Small intestine (tissue), 7 donors: ENCODE measurements at regions not wholly inside any gene's neighbourhood (a gene's known extent, or its start where the extent isn't known, plus 50 kb on each side); places are given as distances from the start of the nearest gene placed in this dataset.
A peak's percentile ranks its signal among the peaks of the same experiment; 100 is the strongest.

ENCODE experiments used
- DNase-seq, 2 donors: peaks; one replicate each; pipeline versions ENCODE4 v3.0.0 to v3.0.0-alpha.2; 2013
- FAIRE-seq: peaks from 2 replicates; lab custom pipeline; 2012; peaks lifted over from hg19 to GRCh38; lab: Jason Lieb, UNC
- H3K27ac ChIP-seq, 3 donors: one replicate each; pipeline ENCODE4 v1.5.1; 2013; ENCODE audit warnings: low read length in 2 of 3, mild to moderate bottlenecking in 2 of 3, control low read depth in 1 of 3, inconsistent platforms in 1 of 3, low read depth in 1 of 3, moderate library complexity in 1 of 3
- H3K27me3 ChIP-seq, 3 donors: one replicate each; pipeline ENCODE4 v1.6.1; 2013; ENCODE audit warnings: low read length in 3 of 3, inconsistent platforms in 1 of 3; ENCODE audit not compliant: control insufficient read depth in 3 of 3, insufficient read depth in 3 of 3
- H3K36me3 ChIP-seq, 3 donors: one replicate each; pipeline ENCODE4 v1.6.1; 2013; ENCODE audit warnings: low read length in 3 of 3, inconsistent platforms in 1 of 3, low read depth in 1 of 3, mild to moderate bottlenecking in 1 of 3, moderate library complexity in 1 of 3; ENCODE audit not compliant: control insufficient read depth in 3 of 3, insufficient read depth in 2 of 3
- H3K4me1 ChIP-seq, 3 donors: one replicate each; pipeline ENCODE4 v1.6.1; 2013; ENCODE audit warnings: low read length in 2 of 3, inconsistent platforms in 1 of 3, low read depth in 1 of 3, mild to moderate bottlenecking in 1 of 3, moderate library complexity in 1 of 3; ENCODE audit not compliant: control insufficient read depth in 3 of 3, insufficient read depth in 2 of 3
- H3K4me3 ChIP-seq, 3 donors: one replicate each; pipeline ENCODE4 v1.5.1; 2013; ENCODE audit warnings: low read length in 3 of 3, control low read depth in 1 of 3, inconsistent platforms in 1 of 3, low read depth in 1 of 3, mild to moderate bottlenecking in 1 of 3, moderate library complexity in 1 of 3
- H3K9me3 ChIP-seq, 2 donors: one replicate each; pipeline ENCODE4 v1.6.1; 2013; ENCODE audit warnings: low read depth in 1 of 2, low read length in 1 of 2; ENCODE audit not compliant: control insufficient read depth in 2 of 2, insufficient read depth in 1 of 2
- WGBS, 3 donors: extraction: QIAGEN DNeasy Blood & Tissue Kit; methylation state at CpG; one replicate each; pipeline ENCODE4 v1.1.7; 2013; 5-methylcytosine and 5-hydroxymethylcytosine counted together
- donor health status: healthy with polysubstance abuse.
- donor health status: control.
- donor health status: control.
- donor health status: Bipolar disorder and iron deficiency.
- donor health status: healthy.

DNA sequence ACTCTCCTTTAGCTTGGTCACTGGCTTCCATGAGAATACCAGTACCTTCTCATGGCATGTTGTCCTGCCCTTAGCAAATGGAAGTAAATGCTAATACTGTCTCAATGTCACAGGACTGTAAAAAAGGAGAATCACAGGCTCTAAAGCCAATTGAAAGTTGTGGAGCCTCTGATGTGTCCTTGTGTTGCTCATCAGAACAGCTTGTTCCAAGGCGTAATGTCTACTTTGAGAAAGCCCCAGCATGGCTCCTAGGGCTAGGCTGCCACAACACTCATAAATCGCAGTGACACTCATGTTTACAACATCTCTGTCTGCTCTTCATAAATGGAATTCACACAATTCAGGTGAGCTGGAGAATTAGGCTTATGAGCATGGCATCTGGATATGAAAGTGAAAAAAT lies 94.9 kb downstream of the ACTL7B start:
- Histone ChIP-seq H3K4me1 (no peaks in the 10 kb centered on the region), H3K4me3 (no peak overlapping the region), H3K27ac (no peak overlapping the region), H3K9me3 (no peaks in the 10 kb centered on the region), H3K36me3 (no peaks in the 10 kb centered on the region), H3K27me3 (no peaks in the 10 kb centered on the region)
- FAIRE-seq (no peak), DNase-seq (no peak)
- WGBS, 3 donors: 87 to 94% (median 88%) methylated on average over 2 of the region's 2 CpGs

DNA sequence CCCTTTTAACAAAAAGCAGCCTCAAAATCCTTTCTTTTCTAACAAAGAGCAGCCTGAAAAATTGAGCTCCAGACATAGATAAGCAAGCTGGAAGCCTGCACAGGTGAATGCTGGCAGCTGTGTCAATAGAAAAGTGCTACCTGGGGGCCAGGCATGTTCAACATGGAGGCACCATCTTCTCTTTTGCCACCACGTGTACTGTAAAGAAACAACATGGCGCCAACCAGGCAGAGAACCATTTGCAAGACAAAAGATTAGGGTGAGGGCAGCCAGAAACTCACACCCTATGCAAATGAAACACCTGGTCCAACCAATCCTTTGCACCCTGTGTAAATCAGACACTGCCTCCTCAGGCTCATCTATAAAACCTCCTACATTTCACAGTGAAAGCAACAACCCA lies 96.0 kb downstream of the ACTL7B start:
- FAIRE-seq (no peak), DNase-seq (no peak)
- no peaks in the 10 kb centered on the region for H3K36me3 ChIP-seq
- H3K4me1 ChIP-seq: no peaks in the 10 kb centered on the region
- H3K9me3 ChIP-seq: no peaks in the 10 kb centered on the region
- 57 to 81% (median 58%) methylated on average over 2 of the region's 2 CpGs for WGBS, 3 donors
- H3K27ac ChIP-seq: no peak overlapping the region
- H3K27me3 ChIP-seq: no peaks in the 10 kb centered on the region
- no peak overlapping the region for H3K4me3 ChIP-seq

DNA sequence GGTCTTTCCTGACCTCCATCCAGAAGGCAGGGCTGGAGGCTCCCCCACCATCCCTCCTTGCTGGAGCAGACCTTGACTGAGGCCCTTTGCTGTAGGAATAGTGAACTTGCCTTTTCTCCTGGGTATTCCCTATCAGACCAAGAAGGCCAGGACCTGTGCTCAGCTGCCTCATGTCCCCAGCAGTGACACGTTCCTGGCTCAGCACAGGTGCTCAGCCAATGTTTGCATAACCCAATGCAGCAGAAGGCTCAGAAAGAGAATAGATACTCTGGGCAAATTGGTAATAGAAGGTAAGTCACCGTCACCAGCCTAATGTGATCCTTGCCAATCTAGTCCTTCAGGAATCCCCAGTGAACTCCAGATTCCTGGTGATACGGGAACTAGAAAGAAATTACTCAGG lies 96.4 kb downstream of the ACTL7B start:
- no peak for DNase-seq
- H3K9me3 ChIP-seq: no peaks in the 10 kb centered on the region
- no peak overlapping the region for H3K4me3 ChIP-seq
- WGBS, 3 donors: 57 to 80% (median 62%) methylated on average over 3 of the region's 3 CpGs
- no peaks in the 10 kb centered on the region for H3K36me3 ChIP-seq
- H3K27me3 ChIP-seq: no peaks in the 10 kb centered on the region
- no peak overlapping the region for H3K27ac ChIP-seq
- no peak for FAIRE-seq
- no peaks in the 10 kb centered on the region for H3K4me1 ChIP-seq

DNA sequence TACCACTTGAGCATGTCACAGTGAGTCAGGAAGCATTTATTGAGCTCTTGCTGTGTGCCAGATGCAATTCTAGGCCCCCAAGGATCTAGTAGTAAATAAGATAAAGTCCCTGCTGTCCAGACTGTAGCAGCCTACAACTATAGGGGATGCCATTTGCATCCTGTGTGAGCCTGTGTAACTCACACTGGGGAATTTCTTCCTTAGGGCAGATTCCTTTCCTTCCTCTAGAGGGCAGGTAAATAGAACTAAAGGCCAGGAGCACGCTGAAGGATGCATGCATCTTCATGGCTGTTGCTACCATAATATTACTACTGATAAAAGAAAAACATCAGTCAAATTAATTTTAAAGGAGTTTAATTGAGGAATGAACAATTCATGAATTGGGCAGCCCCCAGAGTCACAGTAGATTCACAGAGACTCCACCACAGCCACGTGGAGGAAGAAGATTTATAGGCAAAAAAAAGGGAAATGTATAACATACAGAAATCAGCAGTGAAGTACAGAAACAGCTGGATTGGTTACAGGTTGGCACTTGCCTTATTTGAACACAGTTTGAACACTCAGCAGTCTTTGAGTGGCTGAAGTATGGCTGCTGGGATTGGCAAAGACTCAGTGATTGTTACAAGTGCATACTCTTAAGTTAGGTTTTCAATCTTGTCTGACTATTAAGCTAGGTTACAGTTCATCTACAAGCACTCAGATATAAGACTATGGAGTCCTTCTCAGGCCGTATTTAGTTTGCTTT lies 98.9 kb downstream of the ACTL7B start:
- no peak for FAIRE-seq
- Histone ChIP-seq H3K4me3 (no peak overlapping the region), H3K4me1 (no peaks in the 10 kb centered on the region), H3K36me3 (no peaks in the 10 kb centered on the region), H3K27me3 (no peaks in the 10 kb centered on the region), H3K27ac (no peak overlapping the region), H3K9me3 (no peaks in the 10 kb centered on the region)
- 62 to 69% (median 65%) methylated on average over 3 of the region's 3 CpGs for WGBS, 3 donors
- DNase-seq: no peak

DNA sequence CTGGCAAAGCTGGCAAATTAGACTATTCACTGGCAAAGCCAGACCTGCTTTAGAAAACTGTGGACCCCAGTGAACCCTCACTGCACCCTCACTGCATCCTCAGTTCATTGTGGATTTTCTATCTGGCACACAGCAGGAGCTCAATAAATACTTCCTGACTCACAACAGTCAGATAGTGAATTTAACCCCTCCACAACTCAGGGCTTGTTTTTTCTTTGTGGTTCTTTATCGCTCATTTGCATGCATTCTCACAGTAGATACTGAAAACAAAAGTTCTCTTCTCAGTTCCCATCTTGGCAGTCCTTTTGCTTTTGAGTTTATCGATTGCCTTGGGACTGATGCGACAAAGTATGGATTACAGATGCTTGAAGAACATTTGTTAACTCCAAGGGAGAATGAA lies 99.8 kb downstream of the ACTL7B start:
- DNase-seq (no peak), FAIRE-seq (no peak)
- H3K27me3 ChIP-seq: no peaks in the 10 kb centered on the region
- no peaks in the 10 kb centered on the region for H3K9me3 ChIP-seq
- no peaks in the 10 kb centered on the region for H3K4me1 ChIP-seq
- H3K4me3 ChIP-seq: no peak overlapping the region
- H3K27ac ChIP-seq: no peak overlapping the region
- no peaks in the 10 kb centered on the region for H3K36me3 ChIP-seq
- WGBS, 3 donors: 79 to 85% (median 85%) methylated on average over 3 of the region's 3 CpGs

DNA sequence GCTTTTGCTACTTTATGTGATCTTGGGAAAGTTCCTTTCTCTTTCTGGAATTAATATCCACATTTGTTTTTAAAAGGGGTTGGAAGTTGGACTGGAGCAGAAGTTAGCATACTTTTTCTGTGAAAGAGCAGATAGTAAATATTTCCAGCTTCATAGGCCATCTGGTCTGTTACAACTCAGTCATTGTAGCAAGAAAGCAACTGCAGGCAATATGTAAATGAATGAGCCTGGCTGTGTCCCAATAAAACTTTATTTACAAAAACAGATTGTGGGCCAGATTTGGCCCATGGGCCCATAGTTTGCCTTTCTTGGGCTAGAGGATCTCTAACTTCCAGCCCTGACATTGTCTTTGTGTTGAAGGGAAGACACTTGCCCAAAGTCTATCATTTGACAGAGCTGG lies 104.4 kb downstream of the ACTL7B start:
- H3K27ac ChIP-seq: no peak overlapping the region
- no peak overlapping the region for H3K4me3 ChIP-seq
- H3K36me3 ChIP-seq: no peaks in the 10 kb centered on the region
- H3K27me3 ChIP-seq: no peaks in the 10 kb centered on the region
- DNase-seq (no peak), FAIRE-seq (no peak)
- H3K4me1 ChIP-seq: peaks cover 0 to 11% (median 0%) of the 10 kb centered on the region in 3 donors
- no peaks in the 10 kb centered on the region for H3K9me3 ChIP-seq

DNA sequence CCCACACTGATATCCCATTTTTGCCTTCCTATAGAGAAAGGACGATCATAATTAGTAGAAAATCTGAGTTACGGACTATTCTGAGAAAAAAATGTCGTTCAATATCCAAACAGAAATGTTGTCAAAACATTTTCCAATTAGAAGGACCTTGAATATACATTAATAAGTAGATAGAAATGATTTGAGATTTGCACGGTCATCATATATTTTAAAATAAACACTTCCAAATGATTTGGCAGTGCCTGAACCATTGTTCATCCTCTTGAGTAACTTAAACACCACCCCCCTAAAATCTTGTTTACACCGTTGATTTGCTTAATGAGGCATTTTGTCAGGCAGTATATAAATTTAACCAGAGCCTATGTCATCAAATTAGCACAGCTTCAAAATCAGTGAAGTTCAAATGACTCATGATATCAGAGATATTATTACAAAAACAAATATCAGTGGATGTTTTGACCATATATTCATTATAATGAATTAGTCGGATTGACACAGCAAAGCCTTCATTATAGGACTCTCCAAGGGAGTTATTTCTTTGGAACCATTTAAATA lies 105.0 kb downstream of the ACTL7B start:
- Histone ChIP-seq H3K4me3 (no peak overlapping the region), H3K4me1 (peaks cover 0 to 11% (median 0%) of the 10 kb centered on the region in 3 donors), H3K36me3 (no peaks in the 10 kb centered on the region), H3K9me3 (no peaks in the 10 kb centered on the region), H3K27me3 (no peaks in the 10 kb centered on the region), H3K27ac (no peak overlapping the region)
- FAIRE-seq (no peak), DNase-seq (no peak)
- 69 to 77% (median 69%) methylated on average over 6 of the region's 6 CpGs for WGBS, 3 donors

DNA sequence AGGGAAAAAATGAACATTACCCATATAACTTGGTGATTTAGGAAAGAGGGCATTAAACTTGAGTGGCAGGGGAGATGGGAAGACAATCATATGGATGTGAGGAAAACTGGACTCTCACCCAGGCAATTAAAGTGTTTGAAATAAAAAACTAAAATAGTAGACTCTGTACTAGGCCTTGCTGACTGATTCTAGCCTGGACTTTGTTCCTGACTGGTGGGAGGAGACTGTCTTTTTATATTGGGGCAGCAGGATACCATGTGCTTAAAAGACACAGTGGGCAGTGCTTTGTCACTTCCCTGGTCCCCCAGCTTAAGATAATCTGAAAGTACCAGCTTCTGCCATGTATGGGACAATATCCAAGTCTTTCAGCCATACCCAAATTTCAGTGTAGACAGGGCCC lies 107.0 kb downstream of the ACTL7B start:
- Histone ChIP-seq H3K9me3 (no peaks in the 10 kb centered on the region), H3K4me3 (no peak overlapping the region), H3K27ac (peak overlapping the region in 1 of 3 donors; percentile 58), H3K4me1 (peaks cover 0 to 11% (median 0%) of the 10 kb centered on the region in 3 donors), H3K36me3 (no peaks in the 10 kb centered on the region), H3K27me3 (no peaks in the 10 kb centered on the region)
- FAIRE-seq (no peak), DNase-seq (peak; percentile 59 to 87)

DNA sequence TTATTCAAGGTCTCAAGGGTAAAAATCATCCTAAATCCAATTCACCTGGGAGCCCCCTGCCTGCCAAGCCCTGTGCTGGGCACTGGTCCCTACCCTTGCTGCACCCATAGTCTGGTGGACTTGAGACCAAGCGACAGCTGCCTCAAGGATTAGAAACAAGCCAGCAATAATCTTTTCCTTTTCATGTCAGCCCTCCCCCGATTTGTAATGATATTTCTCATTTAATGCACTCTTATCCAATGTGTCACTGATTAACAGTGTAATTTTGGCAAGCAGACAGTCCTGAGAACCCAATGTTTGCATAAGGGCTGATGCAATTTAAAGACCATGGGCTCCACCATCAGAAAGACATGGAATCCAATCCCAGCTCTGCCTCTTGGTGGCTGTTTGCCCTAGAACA lies 108.9 kb downstream of the ACTL7B start:
- WGBS, 3 donors: 16 to 56% (median 35%) methylated on average over 2 of the region's 2 CpGs
- FAIRE-seq (no peak), DNase-seq (no peak)
- H3K27me3 ChIP-seq: no peaks in the 10 kb centered on the region
- no peaks in the 10 kb centered on the region for H3K9me3 ChIP-seq
- H3K4me1 ChIP-seq: peaks cover 0 to 11% (median 0%) of the 10 kb centered on the region in 3 donors
- H3K36me3 ChIP-seq: no peaks in the 10 kb centered on the region
- H3K27ac ChIP-seq: no peak overlapping the region
- no peak overlapping the region for H3K4me3 ChIP-seq
